GM19099 (cell line): ENCODE measurements at regions not wholly inside any gene's neighbourhood (a gene's known extent, or its start where the extent isn't known, plus 50 kb on each side); places are given as distances from the start of the nearest gene placed in this dataset.

Experiments used
- POLR2A ChIP-seq: IDR thresholded peaks from 3 replicates; pipeline ENCODE4 v1.6.1; 2011; ENCODE audit warnings: low read depth; ENCODE audit not compliant: insufficient read length; ENCODE audit errors: extremely low read depth

GRCh38 chr16:31713945-31714902, 159.4 kb upstream of the ZNF267 start:
- TF ChIP-seq POLR2A: no peak

GRCh38 chr16:31714903-31715504, 158.6 kb upstream of the ZNF267 start:
- TF ChIP-seq POLR2A: no peak

GRCh38 chr16:31715915-31716314, 157.7 kb upstream of the ZNF267 start:
- no peak for TF ChIP-seq POLR2A

GRCh38 chr16:31718998-31719397, 154.6 kb upstream of the ZNF267 start:
- TF ChIP-seq POLR2A: no peak

- no peak for TF ChIP-seq POLR2A
Measured at GRCh38 chr16:31727553-31727952, 146.1 kb upstream of the ZNF267 start.

GRCh38 chr16:31734265-31734664, 139.3 kb upstream of the ZNF267 start:
- no peak for TF ChIP-seq POLR2A

GRCh38 chr16:31745900-31746299, 127.7 kb upstream of the ZNF267 start:
- no peak for TF ChIP-seq POLR2A

- no peak for TF ChIP-seq POLR2A
Measured at GRCh38 chr16:31754998-31755615, 118.5 kb upstream of the ZNF267 start.

- TF ChIP-seq POLR2A: no peak
Measured at GRCh38 chr16:31764103-31764502, 109.5 kb upstream of the ZNF267 start.

GRCh38 chr16:31767267-31767666, 106.3 kb upstream of the ZNF267 start:
- no peak for TF ChIP-seq POLR2A

GRCh38 chr16:31780342-31780741, 93.3 kb upstream of the ZNF267 start:
- no peak for TF ChIP-seq POLR2A

GRCh38 chr16:31785126-31785525, 88.5 kb upstream of the ZNF267 start:
- TF ChIP-seq POLR2A: no peak

GRCh38 chr16:31807086-31807485, 66.5 kb upstream of the ZNF267 start:
- no peak for TF ChIP-seq POLR2A

- no peak for TF ChIP-seq POLR2A
Measured at GRCh38 chr16:31810863-31811262, 62.7 kb upstream of the ZNF267 start.

GRCh38 chr16:31819386-31819785, 54.2 kb upstream of the ZNF267 start:
- TF ChIP-seq POLR2A: no peak

- TF ChIP-seq POLR2A: no peak
Measured at GRCh38 chr16:31819948-31820347, 53.7 kb upstream of the ZNF267 start.
